GM12874 (cell line): ENCODE measurements at regions not wholly inside any gene's neighbourhood (a gene's known extent, or its start where the extent isn't known, plus 50 kb on each side); places are given as distances from the start of the nearest gene placed in this dataset.

ENCODE experiments used
- CTCF ChIP-seq: IDR thresholded peaks from 2 replicates; pipeline ENCODE4 v1.5.1; 2011; ENCODE audit warnings: low read depth, mild to moderate bottlenecking, control low read depth, low read length, moderate library complexity; ENCODE audit not compliant: insufficient read depth

- TF ChIP-seq CTCF: no peak
These were observed 435.7 kb upstream of the ID2 start for GRCh38 chr2:8246137-8246536.

GRCh38 chr2:8247905-8248622, 433.8 kb upstream of the ID2 start:
- TF ChIP-seq CTCF: no peak

GRCh38 chr2:8248623-8248957, 433.3 kb upstream of the ID2 start:
- TF ChIP-seq CTCF: no peak

GRCh38 chr2:8249141-8249540, 432.7 kb upstream of the ID2 start:
- no peak for TF ChIP-seq CTCF

- TF ChIP-seq CTCF: no peak
These were observed 432.1 kb upstream of the ID2 start for GRCh38 chr2:8249769-8250168.

GRCh38 chr2:8251291-8251690, 430.6 kb upstream of the ID2 start:
- TF ChIP-seq CTCF: no peak

- no peak for TF ChIP-seq CTCF
These were observed 430.0 kb upstream of the ID2 start for GRCh38 chr2:8251856-8252255.
